ENCODE measurements at regions not wholly inside any gene's neighbourhood (a gene's known extent, or its start where the extent isn't known, plus 50 kb on each side); places are given as distances from the start of the nearest gene placed in this dataset.

DNA sequence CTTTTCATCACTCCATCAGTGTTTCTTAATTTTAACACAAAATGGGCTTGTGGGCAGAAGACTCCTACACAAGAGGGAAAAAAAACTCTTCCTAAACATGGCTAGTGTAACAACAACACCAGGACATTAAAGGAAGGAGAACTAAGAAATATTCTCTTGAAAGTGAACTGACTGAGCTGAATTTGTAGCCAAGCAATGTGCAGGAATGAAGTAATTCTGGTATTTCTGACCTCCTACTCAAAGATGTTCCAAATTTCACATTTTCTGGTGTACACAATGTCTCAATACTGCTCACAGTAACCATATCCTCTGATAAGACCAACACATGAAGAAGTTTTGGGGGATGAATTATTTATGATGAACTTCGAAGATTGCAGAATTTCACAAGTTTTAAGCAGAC lies 357.3 kb downstream of the DUSP6 start:
- TF ChIP-seq YY1 (IDR thresholded peaks at IDR 0.05; ENCODE audit: low read depth): no peak
- TF ChIP-seq, protein P1, sequence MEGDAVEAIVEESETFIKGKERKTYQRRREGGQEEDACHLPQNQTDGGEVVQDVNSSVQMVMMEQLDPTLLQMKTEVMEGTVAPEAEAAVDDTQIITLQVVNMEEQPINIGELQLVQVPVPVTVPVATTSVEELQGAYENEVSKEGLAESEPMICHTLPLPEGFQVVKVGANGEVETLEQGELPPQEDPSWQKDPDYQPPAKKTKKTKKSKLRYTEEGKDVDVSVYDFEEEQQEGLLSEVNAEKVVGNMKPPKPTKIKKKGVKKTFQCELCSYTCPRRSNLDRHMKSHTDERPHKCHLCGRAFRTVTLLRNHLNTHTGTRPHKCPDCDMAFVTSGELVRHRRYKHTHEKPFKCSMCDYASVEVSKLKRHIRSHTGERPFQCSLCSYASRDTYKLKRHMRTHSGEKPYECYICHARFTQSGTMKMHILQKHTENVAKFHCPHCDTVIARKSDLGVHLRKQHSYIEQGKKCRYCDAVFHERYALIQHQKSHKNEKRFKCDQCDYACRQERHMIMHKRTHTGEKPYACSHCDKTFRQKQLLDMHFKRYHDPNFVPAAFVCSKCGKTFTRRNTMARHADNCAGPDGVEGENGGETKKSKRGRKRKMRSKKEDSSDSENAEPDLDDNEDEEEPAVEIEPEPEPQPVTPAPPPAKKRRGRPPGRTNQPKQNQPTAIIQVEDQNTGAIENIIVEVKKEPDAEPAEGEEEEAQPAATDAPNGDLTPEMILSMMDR (IDR thresholded peaks at IDR 0.05): no peak
